ENCODE measurements at regions not wholly inside any gene's neighbourhood (a gene's known extent, or its start where the extent isn't known, plus 50 kb on each side); places are given as distances from the start of the nearest gene placed in this dataset.

DNA sequence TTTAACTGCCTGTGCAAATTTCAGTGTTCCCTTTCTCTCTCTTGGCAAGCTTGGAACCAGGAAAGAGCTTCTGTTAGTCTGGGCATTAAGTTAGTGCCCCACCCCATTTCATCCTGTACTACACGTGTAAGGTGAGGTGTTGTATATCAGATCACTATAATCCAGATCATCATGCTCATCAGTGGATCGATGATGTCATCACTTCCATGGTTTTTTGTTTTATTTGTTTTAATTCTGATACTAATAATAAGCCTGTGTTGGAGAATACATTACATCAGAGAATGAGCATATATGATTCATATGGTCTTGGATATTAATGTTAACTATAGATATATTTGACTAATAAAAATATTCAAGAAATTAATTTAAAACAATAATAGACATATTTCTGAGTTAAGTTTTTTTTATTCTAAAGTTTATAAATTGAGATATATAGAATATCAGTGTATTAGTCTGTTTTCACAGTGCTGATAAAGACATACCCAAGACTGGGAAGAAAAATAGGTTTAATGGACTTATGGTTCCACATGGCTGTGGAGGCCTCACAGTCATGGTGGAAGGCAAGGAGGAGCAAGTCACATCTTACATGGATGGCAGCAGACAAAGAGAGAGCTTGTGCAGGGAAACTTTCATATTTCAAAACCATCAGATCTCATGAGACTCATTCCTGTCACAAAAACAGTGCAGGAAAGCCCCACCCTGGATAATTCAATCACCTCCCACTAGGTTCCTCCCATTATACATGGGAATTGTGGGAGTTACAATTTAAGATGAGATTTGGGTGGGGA lies 588.3 kb upstream of the B3GALT2 start:
- TF ChIP-seq SIN3A (IDR thresholded peaks at IDR 0.05; ENCODE audit: borderline replicate concordance, insufficient read depth, low read length) (no peak), FOXP2 (optimal IDR thresholded peaks at IDR 0.05; ENCODE audit: borderline replicate concordance, extremely low read depth, extremely low read length, insufficient read depth) (no peak)

GRCh38 chr1:193771596-193771995 lies 585.2 kb upstream of the B3GALT2 start:
- TF ChIP-seq TAF1 (IDR thresholded peaks at IDR 0.05; ENCODE audit: borderline replicate concordance, insufficient read depth, low read length) (no peak), POLR2AphosphoS5 (IDR thresholded peaks at IDR 0.05; ENCODE audit: low read depth, low read length) (no peak), FOXP2 (optimal IDR thresholded peaks at IDR 0.05; ENCODE audit: borderline replicate concordance, extremely low read depth, extremely low read length, insufficient read depth) (no peak), SIN3A (IDR thresholded peaks at IDR 0.05; ENCODE audit: borderline replicate concordance, insufficient read depth, low read length) (no peak), REST (IDR thresholded peaks at IDR 0.05; ENCODE audit: insufficient read depth in 1 of 2, low read depth in 2 of 2, low read length in 2 of 2) (no peak)

DNA sequence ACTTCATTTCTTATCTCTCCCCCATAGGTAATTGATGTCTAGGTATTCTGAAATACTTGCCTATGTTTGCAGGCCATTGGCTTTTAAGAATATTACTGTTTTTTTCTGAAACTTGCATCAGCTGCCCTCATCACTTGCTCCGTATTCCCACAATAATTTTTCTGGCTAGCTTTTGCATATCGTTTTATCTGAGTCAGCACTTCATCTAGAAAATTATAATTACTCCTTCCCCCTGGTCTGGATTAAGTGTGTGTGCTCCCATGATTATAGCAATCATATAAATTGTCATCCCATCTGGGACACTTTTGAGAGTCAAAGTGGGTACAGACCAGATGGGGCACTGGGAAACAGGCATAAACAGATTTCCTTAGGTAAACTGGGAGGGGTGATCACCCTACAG lies 583.2 kb upstream of the B3GALT2 start:
- no peak for TF ChIP-seq FOXP2 (optimal IDR thresholded peaks at IDR 0.05; ENCODE audit: borderline replicate concordance, extremely low read depth, extremely low read length, insufficient read depth)

GRCh38 chr1:193767886-193768285 lies 581.5 kb upstream of the B3GALT2 start:
- TF ChIP-seq POLR2AphosphoS5 (IDR thresholded peaks at IDR 0.05; ENCODE audit: low read depth, low read length) = no peak
- TF ChIP-seq SIN3A (IDR thresholded peaks at IDR 0.05; ENCODE audit: borderline replicate concordance, insufficient read depth, low read length) = no peak
- no peak for TF ChIP-seq REST (IDR thresholded peaks at IDR 0.05; ENCODE audit: insufficient read depth in 1 of 2, low read depth in 2 of 2, low read length in 2 of 2)
- no peak for TF ChIP-seq FOXP2 (optimal IDR thresholded peaks at IDR 0.05; ENCODE audit: borderline replicate concordance, extremely low read depth, extremely low read length, insufficient read depth)
- TF ChIP-seq TAF1 (IDR thresholded peaks at IDR 0.05; ENCODE audit: borderline replicate concordance, insufficient read depth, low read length) = no peak

DNA sequence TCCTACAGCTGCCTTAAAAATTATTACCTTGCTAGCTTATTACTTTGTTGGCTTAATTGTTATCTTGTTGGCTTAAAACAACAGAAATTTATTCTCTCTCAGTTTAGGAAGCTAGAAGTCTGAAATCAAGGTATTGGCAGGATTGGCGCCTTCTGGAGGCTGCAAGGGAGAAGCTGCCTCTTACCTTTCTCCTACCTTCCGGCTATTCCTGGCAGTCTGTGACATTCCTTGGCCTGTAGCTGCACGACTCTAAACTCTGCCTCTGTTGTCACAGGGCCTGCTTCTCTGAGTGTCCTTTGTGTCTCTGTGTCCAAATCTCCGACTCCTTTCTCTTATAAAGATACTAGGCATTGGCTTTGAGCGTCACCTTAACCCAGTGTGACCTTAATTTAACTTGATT lies 579.9 kb upstream of the B3GALT2 start:
- TF ChIP-seq FOXP2 (optimal IDR thresholded peaks at IDR 0.05; ENCODE audit: borderline replicate concordance, extremely low read depth, extremely low read length, insufficient read depth) (no peak), POLR2AphosphoS5 (IDR thresholded peaks at IDR 0.05; ENCODE audit: low read depth, low read length) (no peak), REST (IDR thresholded peaks at IDR 0.05; ENCODE audit: insufficient read depth in 1 of 2, low read depth in 2 of 2, low read length in 2 of 2) (no peak), SIN3A (IDR thresholded peaks at IDR 0.05; ENCODE audit: borderline replicate concordance, insufficient read depth, low read length) (no peak), TAF1 (IDR thresholded peaks at IDR 0.05; ENCODE audit: borderline replicate concordance, insufficient read depth, low read length) (no peak)

GRCh38 chr1:193763266-193763665 lies 576.9 kb upstream of the B3GALT2 start:
- no peak for TF ChIP-seq REST (IDR thresholded peaks at IDR 0.05; ENCODE audit: insufficient read depth in 1 of 2, low read depth in 2 of 2, low read length in 2 of 2)
- no peak for TF ChIP-seq FOXP2 (optimal IDR thresholded peaks at IDR 0.05; ENCODE audit: borderline replicate concordance, extremely low read depth, extremely low read length, insufficient read depth)
- TF ChIP-seq TAF1 (IDR thresholded peaks at IDR 0.05; ENCODE audit: borderline replicate concordance, insufficient read depth, low read length) = no peak
- no peak for TF ChIP-seq SIN3A (IDR thresholded peaks at IDR 0.05; ENCODE audit: borderline replicate concordance, insufficient read depth, low read length)
- TF ChIP-seq POLR2AphosphoS5 (IDR thresholded peaks at IDR 0.05; ENCODE audit: low read depth, low read length) = no peak
